SW480 (cell line): ENCODE measurements at regions not wholly inside any gene's neighbourhood (a gene's known extent, or its start where the extent isn't known, plus 50 kb on each side); places are given as distances from the start of the nearest gene placed in this dataset.

Experiments used
- DNase-seq: peaks from one replicate; pipeline ENCODE4 v3.0.0-alpha.2; 2016; ENCODE audit warnings: low spot score

DNA sequence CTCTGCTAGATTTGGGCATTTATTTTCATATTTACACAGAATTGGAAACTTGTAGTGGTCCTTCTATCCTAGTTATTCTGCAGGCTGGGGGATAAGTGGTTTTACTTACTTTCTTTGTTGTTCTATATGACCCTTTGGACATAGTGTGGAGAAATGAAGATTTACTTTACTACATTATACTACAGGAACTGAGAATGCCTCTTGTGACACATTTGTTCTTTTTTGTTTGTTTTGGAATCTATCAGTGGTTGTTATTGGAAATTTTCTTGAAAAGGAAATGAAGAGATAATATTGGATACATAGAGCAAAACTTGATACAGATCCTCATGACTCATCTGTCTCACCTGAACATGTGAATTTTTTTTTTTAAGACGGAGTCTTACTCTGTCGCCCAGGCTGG lies 146.1 kb upstream of the DPYD start:
- DNase-seq = no peak

DNA sequence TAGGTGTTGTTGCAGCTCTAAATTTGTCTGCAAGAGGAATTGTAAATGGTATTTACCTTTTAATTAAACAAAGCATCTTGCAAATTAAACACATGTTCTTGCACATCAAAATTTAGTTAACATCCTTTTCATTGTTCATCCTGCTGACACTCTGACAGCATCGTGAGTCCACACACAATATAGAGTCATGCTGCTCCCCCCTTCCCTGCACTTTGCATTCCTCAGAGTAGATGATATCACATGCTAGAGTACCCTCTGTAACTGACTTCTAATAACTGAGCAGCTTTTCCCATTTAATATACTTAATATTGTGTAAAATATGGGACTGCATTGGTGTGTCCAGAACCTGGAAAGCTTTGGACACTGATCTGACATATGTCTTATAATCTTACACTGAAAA lies 138.8 kb upstream of the DPYD start:
- no peak for DNase-seq

DNA sequence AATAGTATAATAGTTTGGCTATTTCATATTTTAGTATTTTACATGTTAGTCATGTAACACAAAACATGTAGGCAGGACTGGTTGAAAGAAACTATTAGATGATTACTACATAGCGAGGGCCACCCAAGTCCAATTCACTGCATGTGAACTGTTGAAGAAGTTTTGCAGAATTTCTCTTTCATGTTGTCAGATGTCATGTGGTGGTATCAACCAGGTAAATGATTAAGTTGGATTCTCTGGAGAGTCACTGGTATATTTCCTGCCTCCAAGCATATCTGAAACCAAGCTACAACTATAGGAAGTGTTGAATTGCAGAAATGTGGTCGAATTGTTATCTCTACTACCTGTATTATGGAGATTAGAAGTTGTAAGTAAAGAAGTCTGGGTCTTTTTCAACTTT lies 137.8 kb upstream of the DPYD start:
- DNase-seq = no peak

DNA sequence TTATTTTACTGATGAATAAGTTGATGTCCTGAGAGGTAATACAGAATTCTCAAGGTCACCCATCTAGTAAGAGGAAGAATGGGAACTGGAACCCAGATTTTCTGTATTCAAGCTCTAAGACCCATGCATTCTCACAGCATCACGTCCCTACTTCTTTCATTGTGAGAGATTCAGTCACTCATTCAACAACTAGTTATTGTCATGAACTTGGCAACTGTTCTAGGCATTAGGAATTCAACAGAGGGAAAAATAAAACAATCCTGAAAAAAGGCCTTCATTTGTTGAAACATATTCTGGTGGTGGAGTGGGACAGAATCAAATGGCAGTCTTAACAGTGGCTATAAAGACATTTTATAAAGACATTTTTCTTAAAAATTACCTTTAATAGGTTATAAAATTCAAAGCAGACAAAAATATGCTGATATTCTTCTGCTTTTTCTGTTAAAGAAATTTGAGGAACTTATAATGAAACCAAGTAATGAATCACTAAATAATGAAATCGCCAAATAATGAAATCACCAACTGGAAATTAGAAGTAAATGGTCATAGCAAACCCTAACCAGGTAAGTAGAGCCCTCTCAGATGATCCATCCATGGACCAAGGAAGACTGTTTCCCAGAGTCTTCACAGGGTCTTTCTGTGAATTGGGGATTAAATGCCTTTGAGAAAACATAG lies 136.5 kb upstream of the DPYD start:
- no peak for DNase-seq

DNA sequence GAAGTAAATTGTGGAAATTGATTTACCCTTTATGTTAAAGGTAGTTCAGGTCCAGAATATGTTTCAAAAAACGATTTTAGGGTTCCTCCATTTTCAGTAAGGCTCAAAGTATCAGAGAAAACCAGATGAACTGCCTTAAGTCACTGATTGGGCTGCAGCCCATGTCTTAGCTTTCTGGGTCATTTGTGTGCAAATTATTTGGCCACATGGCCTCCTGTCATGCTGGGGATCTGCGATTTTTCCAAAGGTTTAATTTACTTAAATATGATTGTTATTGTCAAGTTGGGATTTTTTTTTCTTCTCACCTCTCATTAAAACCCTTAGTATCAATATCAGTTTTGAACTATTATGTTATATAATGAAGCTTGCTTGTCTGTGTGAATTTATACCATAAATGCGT lies 135.9 kb upstream of the DPYD start:
- DNase-seq = no peak

DNA sequence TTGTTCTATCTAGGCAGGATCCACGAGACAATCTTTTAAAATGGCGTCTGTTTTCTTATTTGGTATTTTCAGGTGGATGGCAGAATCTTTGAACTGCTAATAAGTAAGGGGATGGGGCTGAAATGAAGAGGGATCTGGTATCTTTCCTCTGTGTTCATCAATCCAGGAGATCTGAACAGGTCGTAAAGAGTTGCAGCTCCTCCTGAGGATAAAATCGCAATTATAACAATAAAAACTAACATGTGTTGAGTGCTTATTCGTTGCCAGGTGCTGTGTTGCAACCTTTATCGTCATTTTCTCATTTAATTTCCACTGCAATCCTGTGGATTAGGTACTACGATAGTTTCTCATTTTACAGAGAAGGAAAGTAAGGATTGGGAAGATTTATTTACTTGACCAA lies 134.6 kb upstream of the DPYD start:
- no peak for DNase-seq

DNA sequence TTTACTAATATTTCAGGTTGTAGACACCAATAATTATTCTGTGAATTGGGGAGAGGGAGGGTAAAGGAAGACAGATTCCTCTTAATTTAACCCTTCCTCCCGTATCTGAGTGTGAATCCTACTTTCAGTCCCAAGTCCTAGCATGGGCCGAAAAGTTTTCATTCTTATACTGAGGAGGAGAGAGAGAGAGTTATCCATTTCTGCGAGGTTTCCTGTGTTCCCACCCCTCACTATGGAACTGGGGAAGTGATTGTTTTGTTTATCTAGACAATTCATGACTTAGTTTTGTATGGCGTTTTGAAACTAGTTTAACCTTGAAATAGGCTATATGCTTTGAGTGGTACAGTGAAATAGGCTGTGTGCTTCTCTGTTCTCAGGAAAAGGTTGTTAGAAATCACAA lies 134.0 kb upstream of the DPYD start:
- DNase-seq = no peak

DNA sequence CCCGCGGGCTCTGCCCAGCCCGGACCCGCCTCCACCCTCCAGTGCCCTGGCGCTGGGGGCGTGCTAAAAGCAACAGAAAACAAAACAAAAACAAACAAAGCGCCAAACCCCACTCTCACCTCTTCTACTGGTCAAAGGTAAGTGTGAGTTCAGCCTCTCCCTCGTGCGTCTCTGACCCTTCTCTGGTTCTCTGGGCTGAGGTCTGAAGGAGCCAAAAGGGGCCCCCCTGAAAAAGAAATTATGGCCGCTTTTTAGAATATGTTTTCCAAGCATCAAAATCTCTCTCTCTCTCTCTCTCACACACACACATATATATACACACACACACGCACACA lies 133.5 kb upstream of the DPYD start:
- no peak for DNase-seq

DNA sequence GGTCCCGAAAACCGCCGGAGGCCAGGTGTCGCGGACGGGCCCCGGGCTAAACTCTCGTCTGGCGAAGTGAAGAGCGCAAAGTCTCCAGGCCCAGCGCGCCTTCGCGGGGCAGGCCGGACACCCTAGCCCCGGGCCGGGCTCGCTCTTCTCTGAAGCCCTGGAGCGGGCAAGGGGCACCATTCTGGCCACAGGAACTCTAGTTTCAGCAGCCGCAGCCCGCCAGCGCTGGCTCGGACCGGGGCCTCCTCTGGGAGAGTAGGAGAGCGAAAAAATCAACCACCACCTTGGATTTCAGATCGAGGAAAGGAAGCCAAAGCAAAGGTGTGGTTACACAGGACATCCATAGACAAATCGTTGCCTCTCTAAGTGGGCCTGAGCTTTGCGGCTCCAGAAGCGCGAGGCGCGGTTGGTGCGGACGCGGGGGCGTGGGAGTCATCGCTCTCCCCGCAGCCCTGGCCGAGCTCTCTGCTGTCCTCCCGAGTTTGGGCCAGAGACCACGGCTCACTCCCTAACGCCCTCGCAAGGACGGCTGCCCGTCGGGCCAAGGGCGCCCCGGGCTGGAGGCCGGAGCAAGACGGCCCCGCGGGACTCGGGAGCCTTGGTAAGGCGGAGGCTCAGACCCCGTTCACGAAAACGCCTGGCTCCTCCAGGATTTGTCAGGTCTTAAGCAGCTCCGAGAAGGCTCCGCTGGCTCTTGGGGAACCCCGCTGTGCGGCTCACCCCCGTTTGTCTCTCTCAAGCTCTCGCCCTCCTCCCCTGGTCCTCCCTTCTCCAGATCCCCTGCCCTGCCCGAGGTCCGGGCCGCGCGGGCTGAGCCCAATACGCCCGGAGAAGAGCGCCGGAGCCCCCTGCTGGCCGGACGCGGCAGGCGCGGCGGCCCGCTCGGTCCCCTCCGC lies 132.9 kb upstream of the DPYD start:
- DNase-seq = no peak

DNA sequence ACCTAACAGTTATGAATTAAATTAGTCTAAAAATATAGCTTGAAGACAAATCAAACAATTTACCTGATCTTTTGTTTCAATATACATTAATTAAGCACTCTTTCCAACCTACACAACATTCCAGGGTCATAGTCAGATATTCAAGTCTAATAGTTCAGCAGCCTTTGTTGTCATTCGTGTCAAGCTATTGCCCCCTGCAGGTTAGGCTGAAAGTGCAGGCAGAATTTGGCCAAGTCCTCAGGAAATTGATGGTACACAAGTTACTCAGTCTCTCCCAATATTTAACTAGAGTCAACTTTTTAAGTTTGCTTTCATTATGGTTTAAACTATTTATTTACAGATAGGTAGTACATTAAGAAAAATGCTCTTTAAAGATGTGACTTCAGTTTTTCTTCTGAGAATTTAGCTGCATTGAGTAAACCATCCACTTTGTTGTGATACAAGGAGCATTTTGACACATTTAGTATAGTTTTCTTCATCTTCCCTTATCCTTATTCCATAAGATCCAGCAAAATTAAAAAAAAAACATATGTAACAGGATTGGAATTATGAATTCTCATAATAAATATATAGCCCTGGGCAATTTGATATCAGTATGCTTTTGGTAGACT lies 130.3 kb upstream of the DPYD start:
- DNase-seq = peak; percentile 52

DNA sequence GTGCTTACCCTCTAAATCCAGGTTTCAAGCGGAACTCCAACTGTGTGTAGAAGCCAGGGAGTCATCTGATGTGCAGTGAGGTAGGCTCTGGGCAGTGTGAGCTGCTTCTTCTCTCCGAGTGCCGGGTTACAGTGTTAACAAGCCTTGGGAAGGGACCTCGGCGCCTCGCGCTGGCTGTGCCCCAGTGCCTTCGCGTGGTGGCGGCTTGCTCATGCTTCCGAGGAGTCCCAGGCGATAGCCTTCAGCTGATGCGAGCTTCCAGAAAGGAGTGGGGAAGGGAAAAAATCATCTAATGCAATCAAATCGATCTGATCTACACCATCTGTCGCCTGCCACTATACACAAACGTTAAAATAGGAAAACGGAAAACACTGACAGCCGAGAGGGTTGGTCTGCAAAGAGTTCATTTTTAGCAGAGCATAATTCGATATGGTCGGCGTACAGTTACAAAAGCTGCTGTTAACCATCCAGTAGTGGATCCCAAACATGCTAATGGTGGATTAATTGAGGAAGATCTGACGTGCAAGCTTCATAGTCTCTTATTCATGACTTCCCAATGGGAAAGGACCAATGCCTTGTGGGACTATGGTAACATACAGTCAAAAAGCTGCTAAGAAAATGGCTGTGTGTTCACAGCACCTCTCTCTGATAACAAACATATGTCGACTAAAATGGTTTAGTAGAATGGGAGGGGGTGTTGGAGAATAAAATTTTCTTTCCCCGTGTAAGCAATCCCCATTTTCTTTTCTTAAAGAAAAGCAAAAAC lies 128.7 kb upstream of the DPYD start:
- DNase-seq = no peak

DNA sequence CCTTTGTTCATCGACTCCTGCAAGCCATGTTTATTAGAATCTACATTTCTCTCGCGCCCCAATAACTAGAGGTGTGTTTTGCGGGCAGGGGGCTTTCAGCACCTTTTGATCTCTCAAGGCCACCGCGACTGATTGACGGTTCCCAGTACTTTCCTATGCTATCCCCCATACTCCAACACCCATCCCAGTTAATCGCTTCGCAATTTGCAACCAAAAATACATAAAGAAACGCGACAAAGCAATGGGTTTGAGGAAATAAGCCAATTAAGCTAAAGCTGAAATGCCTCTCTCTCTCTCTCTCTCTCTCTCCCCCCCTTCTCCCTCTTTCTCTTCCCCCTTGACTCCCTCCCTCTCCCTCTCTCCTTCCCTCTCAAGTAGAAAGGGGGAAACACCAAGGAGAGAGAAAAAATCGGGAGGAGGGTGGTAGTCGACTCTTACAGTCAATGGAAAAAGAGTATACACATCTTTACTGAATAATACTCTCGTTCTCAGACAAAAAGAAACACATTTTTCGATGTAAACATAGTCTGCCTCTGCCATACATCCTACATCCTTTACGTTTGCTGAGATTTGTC lies 128.0 kb upstream of the DPYD start:
- DNase-seq = no peak

DNA sequence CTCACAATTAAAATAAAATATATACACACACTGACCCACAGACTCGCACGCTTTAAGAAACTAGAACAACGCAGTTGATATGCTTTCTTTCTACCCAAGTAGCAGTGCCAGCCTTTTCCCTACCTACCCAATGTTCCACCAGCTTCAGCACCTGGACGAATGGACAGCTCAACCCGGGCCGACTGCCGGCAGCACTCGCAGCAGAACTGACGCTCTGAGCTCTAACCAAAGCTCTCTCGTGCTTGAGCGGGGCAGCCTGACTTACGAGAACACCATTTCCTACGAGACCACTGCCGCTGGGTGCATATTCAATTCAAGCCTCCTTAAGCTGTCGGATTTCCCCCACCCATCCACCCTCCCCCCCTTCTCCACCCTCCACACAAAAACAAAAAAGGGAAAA lies 127.4 kb upstream of the DPYD start:
- peak; percentile 27 for DNase-seq

DNA sequence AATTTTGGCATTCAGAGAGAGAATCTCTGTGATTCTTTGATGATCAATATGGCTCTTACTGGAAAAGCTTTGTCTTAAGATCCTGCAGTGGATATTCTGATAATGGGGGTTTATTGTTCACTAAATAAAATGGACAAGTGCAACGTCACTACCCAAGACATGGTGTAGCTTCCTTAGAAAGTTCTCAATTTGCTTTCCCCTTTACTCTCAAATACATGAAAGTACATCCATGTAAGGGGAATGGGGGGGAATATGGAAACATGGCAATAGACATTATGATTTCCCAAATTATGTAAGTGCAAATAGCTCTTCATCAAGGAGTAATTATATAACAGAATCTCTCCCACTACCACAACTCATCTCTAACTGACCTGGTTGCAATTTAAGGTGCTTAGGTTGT lies 126.3 kb upstream of the DPYD start:
- DNase-seq = no peak

DNA sequence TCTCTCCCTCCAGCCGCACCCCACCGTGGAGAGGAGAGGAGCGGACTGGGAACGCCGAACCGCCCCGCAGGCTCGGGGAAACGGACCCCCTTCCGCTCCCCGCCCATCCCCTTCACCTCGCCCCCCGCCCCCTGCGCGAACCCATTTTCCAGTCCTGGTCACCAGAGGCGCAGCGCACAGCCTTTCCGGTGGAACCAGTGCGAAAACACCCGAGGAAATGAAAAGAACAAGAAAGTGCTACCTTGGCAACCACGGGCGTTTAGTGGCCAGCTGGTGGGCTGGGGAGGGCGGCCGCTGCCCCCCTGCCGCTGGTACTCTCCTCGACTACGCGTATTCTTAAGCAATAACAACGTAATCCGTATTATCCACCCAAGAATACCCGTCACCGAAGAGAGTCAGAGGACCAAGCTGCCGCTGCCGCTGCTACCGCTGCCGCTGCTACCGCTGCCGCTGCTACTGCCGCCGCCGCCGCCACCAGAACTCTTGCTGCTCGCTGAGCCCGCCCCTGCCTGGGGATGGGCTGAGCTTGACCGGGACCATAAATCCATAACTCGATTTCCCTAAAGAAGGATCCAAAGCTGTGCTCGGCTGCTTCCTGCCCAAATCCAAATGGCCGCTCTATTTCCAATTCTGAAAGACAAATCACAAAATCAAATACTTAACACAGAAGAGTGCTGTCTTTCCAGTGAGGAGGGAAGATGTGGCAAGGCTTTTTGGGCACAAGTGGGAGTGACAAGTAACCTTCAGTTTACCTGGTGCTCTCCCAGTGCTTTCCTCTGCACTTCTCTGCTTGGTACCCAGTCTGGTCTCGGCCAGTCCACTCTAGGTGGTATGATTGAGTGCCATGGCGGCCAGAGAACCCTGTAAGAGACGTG lies 125.2 kb upstream of the DPYD start:
- DNase-seq = no peak

DNA sequence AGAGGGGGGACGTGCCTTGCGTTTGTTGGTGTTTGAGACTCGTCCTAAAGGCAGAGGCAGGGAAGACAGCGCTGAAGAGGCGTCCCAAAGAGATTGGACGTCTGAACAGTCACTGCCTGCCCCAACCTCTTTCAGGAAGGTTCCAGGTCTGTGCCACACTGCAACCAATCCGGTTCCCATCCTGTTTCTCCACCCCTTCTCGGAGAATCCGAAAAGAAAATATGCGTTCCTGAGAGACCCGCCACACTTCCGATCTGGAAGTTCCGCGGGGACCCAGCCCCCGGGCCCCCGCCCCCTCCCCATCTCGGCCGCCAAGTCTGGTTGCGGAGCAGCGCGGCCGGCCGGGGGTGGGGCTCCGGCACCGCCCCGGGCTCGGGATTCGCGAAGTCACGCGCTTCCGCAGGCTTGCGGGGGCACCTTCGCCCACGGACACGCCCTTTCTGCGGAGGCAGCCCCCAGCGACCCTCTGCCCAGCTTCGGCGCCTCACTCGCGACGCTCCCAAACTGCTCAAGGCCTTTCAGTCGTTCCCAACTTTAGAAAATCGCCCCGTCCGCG lies 124.5 kb upstream of the DPYD start:
- no peak for DNase-seq

DNA sequence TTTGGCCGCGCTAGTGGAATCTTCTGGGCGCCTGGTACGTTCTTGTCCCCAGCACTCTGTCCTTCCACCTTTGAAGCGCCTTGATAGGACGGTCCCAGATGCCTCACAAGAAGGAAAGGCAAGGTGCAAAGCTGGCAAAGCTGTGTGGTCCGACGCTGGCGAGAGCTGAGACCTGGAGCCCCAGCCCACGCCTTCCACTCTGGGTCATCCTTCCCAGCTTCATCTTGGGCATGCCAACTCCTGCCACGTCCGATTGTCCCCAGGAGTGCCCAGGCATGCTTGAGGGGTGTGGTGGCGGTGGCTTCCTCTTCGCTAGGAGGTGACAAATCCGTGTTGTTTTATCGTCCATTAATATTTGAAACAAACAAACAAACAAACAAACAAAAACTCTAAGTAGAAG lies 123.9 kb upstream of the DPYD start:
- no peak for DNase-seq

DNA sequence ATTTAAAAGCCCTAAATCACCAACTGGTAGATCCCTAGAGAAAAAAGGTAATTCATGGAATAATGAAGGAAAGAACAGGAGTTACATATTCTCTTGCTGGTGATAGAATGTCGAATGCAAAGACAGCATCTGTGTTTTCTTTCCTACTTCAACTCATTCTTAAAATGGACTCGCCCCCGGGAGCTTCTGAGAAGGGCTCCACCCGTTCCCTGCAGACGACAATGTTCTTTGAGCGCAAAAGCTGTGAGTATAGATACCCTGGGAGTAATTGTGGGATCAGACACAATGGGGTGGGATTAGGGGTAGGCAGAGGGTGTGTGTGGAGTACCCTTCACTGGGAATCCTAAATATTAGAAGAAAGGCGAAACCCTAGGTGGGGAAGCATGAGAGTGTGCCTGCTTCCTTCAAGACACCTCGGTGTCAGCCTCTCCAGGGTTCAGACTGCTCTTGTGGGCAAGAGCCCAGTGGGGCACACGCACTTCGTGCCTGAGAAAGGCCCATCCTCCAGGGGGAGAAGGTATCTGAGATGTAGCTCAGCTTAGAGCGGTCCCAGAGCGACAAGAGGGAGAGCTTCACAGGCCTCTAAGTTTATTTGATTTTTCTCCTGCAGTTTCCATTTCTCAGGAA lies 123.3 kb upstream of the DPYD start:
- DNase-seq = no peak

DNA sequence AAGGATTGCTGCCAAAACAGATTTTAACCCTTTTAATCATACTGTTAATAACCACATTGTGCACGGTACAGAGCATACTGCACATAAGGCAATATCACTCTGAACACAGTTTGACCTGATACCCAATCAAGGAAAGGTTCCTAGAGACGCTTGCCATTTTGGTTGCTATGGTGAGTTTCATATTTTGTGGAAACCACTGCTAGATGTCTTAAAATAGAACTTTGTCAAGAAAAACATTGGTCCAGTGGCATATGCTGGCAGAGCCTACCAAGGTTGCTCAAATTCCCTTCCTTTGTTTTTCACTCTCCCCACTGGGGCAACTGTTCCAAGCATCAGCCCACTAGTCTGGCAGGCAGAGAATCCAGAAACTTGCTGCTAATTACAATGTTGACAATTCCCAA lies 114.8 kb upstream of the DPYD start:
- DNase-seq = no peak

DNA sequence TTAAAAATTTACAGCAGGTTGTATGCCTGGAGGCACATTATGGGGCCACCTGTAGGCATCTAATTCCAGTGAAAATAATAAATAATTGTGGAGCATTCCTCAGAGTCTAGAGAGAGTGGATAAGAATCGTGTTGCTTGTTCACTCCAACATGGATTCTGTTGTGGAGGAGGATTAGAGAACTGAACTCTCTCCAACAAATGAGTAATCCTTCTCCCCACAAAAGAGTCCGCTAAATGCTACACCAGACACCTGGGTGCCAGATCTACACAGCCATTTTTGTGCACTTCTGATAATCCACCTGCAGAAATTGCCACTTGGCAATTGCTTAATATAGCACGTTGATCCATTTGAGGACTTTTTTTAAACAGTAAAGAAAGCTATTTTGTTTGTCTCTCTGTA lies 113.7 kb upstream of the DPYD start:
- no peak for DNase-seq

DNA sequence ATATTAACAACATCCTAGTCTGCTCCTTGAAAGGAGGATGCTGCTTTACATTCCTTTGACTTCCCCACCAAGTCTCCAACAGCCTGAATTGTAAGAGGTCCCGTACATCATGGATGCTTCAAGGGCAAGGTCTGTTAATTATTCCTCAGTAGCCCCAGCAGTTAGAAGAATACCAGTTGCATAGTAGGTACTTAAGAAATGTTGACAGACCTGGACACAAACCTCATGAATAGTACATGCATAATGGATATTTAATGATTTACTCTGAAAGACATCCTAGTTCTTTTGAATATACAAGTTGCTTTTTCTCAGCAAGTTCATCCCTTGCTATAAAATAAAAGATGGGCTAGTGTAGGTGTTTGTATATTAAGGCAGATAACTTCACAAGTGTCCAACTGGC lies 112.1 kb upstream of the DPYD start:
- DNase-seq = no peak
